Fibroblast of lung (primary cell): ENCODE measurements at regions not wholly inside any gene's neighbourhood (a gene's known extent, or its start where the extent isn't known, plus 50 kb on each side); places are given as distances from the start of the nearest gene placed in this dataset.

ENCODE experiments used
- DNase-seq, 2 donors: peaks; one replicate each; pipeline versions ENCODE4 v3.0.0 to v3.0.0-alpha.2; 2010; ENCODE audit warnings: low read depth in 2 of 2
- H2AFZ ChIP-seq: 2 replicates; pipeline ENCODE4 v1.5.1; 2012; ENCODE audit warnings: low read length, control low read depth, inconsistent platforms
- H3K27ac ChIP-seq: 2 replicates; pipeline ENCODE4 v1.5.1; 2011; ENCODE audit warnings: low read length, control low read depth; ENCODE audit not compliant: insufficient read depth
- H3K27me3 ChIP-seq: 2 replicates; pipeline ENCODE4 v1.5.1; 2011; ENCODE audit warnings: mild to moderate bottlenecking, low read length; ENCODE audit not compliant: control insufficient read depth, insufficient read depth
- H3K36me3 ChIP-seq: 2 replicates; pipeline ENCODE4 v1.5.1; 2011; ENCODE audit warnings: low read length; ENCODE audit not compliant: control insufficient read depth, insufficient read depth
- H3K4me1 ChIP-seq: 2 replicates; pipeline ENCODE4 v1.5.1; 2011; ENCODE audit warnings: low read length; ENCODE audit not compliant: control insufficient read depth, insufficient read depth; ENCODE audit errors: extremely low read depth
- H3K4me2 ChIP-seq: 2 replicates; pipeline ENCODE4 v1.5.1; 2011; ENCODE audit warnings: low read length, control low read depth; ENCODE audit not compliant: insufficient read depth; ENCODE audit errors: extremely low read depth
- H3K4me3 ChIP-seq, 4 experiments: fragments of 200-600 bp in 1 of 4; sonication (generic) in 1 of 4; replicated peaks in 1 of 4; 2 replicates each; pipeline ENCODE4 v1.5.1; 2011 to 2016; ENCODE audit warnings: low read length in 4 of 4, low read depth in 3 of 4, mild to moderate bottlenecking in 3 of 4, control low read depth in 2 of 4, inconsistent platforms in 1 of 4, mixed read lengths in 1 of 4; ENCODE audit not compliant: insufficient read depth in 1 of 4; ENCODE audit errors: control extremely low read depth in 1 of 4
- H3K79me2 ChIP-seq: 2 replicates; pipeline ENCODE4 v1.5.1; 2012; ENCODE audit warnings: mild to moderate bottlenecking, low read length, inconsistent platforms; ENCODE audit not compliant: control insufficient read depth, insufficient read depth
- H3K9ac ChIP-seq: 2 replicates; pipeline ENCODE4 v1.5.1; 2011; ENCODE audit warnings: mild to moderate bottlenecking, low read length, control low read depth; ENCODE audit not compliant: insufficient read depth
- H3K9me3 ChIP-seq: 2 replicates; pipeline ENCODE4 v1.5.1; 2012; ENCODE audit warnings: low read depth, low read length; ENCODE audit not compliant: control insufficient read depth, insufficient read depth
- H4K20me1 ChIP-seq: 2 replicates; pipeline ENCODE4 v1.5.1; 2011; ENCODE audit warnings: low read length; ENCODE audit not compliant: control insufficient read depth, insufficient read depth; ENCODE audit errors: extremely low read depth
- EZH2 ChIP-seq: IDR thresholded peaks from 2 replicates; pipeline ENCODE4 v1.5.1; 2012; ENCODE audit warnings: low read length, control low read depth, mild to moderate bottlenecking; ENCODE audit errors: missing control alignments
- TF ChIP-seq, protein P1 (sequence below), 2 donors: IDR thresholded peaks in 1 of 2; conservative IDR thresholded peaks in 1 of 2; 1 replicate in 1 of 2; 2 replicates in 1 of 2; pipeline ENCODE4 v1.5.1; 2011 to 2012; ENCODE audit warnings: low read length in 2 of 2, control low read depth in 1 of 2, inconsistent platforms in 1 of 2, low read depth in 1 of 2, mild to moderate bottlenecking in 1 of 2

DNA sequence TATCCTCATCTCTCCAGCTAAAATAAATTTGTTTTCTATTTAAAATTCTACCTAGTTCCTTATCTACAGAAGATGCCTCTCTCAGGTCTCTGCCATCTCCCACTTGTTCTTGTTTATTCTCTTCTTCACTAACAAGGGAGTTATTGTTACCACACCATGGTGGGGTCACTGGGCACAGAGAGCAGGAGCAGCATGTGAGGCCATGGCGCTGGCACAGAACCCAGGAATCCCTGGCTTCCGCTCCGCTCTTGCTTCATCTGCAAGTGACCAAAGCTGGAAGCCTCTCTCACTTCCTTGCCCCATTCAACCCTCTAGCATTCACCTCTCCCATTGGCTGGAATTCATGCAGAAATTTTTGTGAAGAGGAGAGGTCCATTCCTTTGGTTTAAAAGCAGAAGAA is 190.7 kb upstream of the NCAM1 start:
- TF ChIP-seq, protein P1, sequence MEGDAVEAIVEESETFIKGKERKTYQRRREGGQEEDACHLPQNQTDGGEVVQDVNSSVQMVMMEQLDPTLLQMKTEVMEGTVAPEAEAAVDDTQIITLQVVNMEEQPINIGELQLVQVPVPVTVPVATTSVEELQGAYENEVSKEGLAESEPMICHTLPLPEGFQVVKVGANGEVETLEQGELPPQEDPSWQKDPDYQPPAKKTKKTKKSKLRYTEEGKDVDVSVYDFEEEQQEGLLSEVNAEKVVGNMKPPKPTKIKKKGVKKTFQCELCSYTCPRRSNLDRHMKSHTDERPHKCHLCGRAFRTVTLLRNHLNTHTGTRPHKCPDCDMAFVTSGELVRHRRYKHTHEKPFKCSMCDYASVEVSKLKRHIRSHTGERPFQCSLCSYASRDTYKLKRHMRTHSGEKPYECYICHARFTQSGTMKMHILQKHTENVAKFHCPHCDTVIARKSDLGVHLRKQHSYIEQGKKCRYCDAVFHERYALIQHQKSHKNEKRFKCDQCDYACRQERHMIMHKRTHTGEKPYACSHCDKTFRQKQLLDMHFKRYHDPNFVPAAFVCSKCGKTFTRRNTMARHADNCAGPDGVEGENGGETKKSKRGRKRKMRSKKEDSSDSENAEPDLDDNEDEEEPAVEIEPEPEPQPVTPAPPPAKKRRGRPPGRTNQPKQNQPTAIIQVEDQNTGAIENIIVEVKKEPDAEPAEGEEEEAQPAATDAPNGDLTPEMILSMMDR (conservative IDR thresholded peaks at IDR 0.05 in 1 of 2, IDR thresholded peaks at IDR 0.05 in 1 of 2; ENCODE audit: low read depth in 1 of 2, low read length in 2 of 2), result no peak
- no peak for TF ChIP-seq EZH2

DNA sequence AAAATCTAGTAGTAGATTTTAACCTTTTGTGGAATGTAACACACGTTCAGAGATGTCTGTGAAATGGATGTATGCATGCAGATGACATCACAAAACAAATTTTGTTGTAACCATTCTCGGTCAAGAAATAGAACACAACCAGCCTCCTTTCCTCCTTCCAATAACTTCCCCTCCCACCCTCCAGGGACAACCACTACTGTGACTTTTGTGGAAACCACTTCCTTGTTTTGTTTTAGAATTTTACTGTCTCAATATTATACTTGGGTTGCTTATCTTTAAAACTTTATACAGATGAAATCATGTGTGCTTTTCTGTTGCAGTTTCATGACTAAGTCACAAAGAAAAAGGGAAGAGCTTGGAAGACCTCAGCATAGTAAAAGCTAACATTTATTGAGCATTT is 189.4 kb upstream of the NCAM1 start:
- TF ChIP-seq EZH2, result no peak
- TF ChIP-seq, protein P1 (conservative IDR thresholded peaks at IDR 0.05 in 1 of 2, IDR thresholded peaks at IDR 0.05 in 1 of 2; ENCODE audit: low read depth in 1 of 2, low read length in 2 of 2), result no peak
- Histone ChIP-seq H3K9ac (no peak overlapping the region), H3K4me2 (no peak overlapping the region), H3K79me2 (no peaks in the 10 kb centered on the region), H3K4me1 (no peaks in the 10 kb centered on the region), H4K20me1 (no peaks in the 10 kb centered on the region), H2AFZ (no peak overlapping the region), H3K36me3 (no peaks in the 10 kb centered on the region), H3K27ac (no peak overlapping the region), H3K9me3 (no peaks in the 10 kb centered on the region), H3K27me3 (no peaks in the 10 kb centered on the region), H3K4me3 (no peak overlapping the region)
- no peak for DNase-seq

More for the DNA sequence above, 190.7 kb upstream of the NCAM1 start:
- no peak overlapping the region for H2AFZ ChIP-seq
- H3K27me3 ChIP-seq, result no peaks in the 10 kb centered on the region
- H3K27ac ChIP-seq, result no peak overlapping the region
- no peaks in the 10 kb centered on the region for H3K4me1 ChIP-seq
- H3K9ac ChIP-seq, result no peak overlapping the region
- DNase-seq, result no peak
- no peaks in the 10 kb centered on the region for H3K9me3 ChIP-seq
- H3K4me2 ChIP-seq, result no peak overlapping the region
- H3K4me3 ChIP-seq, result no peak overlapping the region
- no peaks in the 10 kb centered on the region for H4K20me1 ChIP-seq
- no peaks in the 10 kb centered on the region for H3K79me2 ChIP-seq
- H3K36me3 ChIP-seq, result no peaks in the 10 kb centered on the region

DNA sequence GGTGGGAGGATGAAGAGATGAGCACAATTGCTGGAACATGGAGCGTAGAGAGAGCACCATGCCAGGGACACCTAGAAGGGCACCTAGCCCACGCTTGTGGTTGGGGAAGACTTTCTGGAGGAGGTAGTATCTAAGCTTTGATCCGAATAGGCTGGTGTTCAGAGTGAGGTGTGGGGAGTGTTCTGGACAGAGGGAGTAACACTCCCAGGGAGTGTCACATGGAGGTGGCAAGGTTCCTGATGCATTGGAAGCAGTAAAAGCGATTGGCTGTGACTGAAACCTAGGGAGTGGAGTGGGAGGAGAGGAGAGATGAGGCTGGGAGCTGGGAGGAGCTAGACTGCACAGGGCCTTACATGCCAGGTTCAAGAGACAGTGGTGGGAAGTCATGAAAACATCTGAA is 188.0 kb upstream of the NCAM1 start:
- Histone ChIP-seq H3K9ac (no peak overlapping the region), H2AFZ (no peak overlapping the region), H3K27ac (no peak overlapping the region), H3K4me1 (no peaks in the 10 kb centered on the region), H4K20me1 (no peaks in the 10 kb centered on the region), H3K4me2 (no peak overlapping the region), H3K36me3 (no peaks in the 10 kb centered on the region), H3K27me3 (no peaks in the 10 kb centered on the region), H3K4me3 (no peak overlapping the region), H3K79me2 (no peaks in the 10 kb centered on the region), H3K9me3 (no peaks in the 10 kb centered on the region)
- TF ChIP-seq, protein P1 (conservative IDR thresholded peaks at IDR 0.05 in 1 of 2, IDR thresholded peaks at IDR 0.05 in 1 of 2; ENCODE audit: low read depth in 1 of 2, low read length in 2 of 2), result no peak
- no peak for TF ChIP-seq EZH2
- DNase-seq, result no peak
